Panc1 (cell line): ENCODE measurements at regions not wholly inside any gene's neighbourhood (a gene's known extent, or its start where the extent isn't known, plus 50 kb on each side); places are given as distances from the start of the nearest gene placed in this dataset.

Experiments used
- ATAC-seq: fragments of 200-7000 bp; cut with Tn5 transposase; 2 replicates; pipeline ENCODE4 v1.9.1; 2020; ENCODE audit warnings: mild to moderate bottlenecking, moderate library complexity
- BruUV-seq: library from RNA; stranded (reverse); fragments of 400-500 nt; replicated peaks from 2 replicates; lab custom pipeline; 2021; lab: Mats Ljungman, UMichigan
- CTCF ChIA-PET: fragments of 300-600 bp; sonication (Branson Sonifier 250); formaldehyde crosslinking; loops from one replicate; lab custom pipeline; 2022; ENCODE audit warnings: antibody characterized with exemption; lab: Charles Lee
- POLR2A ChIA-PET: fragments of 300-600 bp; sonication (Branson Sonifier 250); formaldehyde crosslinking; loops from one replicate; lab custom pipeline; 2022; ENCODE audit warnings: antibody characterized with exemption; lab: Charles Lee
- DNase-seq: peaks from one replicate; pipeline ENCODE4 v3.0.0-alpha.2; 2010; ENCODE audit warnings: low read depth, low spot score
- H3K27ac ChIP-seq: 2 replicates; pipeline ENCODE4 v1.5.1; 2011; ENCODE audit warnings: mild to moderate bottlenecking, low read length, inconsistent platforms
- H3K27me3 ChIP-seq: fragments of 200-500 bp; sonication (Bioruptor generic); 2 replicates; pipeline ENCODE4 v1.6.0; 2014; ENCODE audit warnings: low read length, inconsistent platforms; ENCODE audit not compliant: control insufficient read depth, insufficient read depth
- H3K36me3 ChIP-seq: fragments of 200-500 bp; sonication (Bioruptor generic); 2 replicates; pipeline ENCODE4 v1.5.1; 2014; ENCODE audit warnings: inconsistent platforms, mild to moderate bottlenecking, low read length, moderate library complexity; ENCODE audit not compliant: control insufficient read depth, insufficient read depth
- H3K4me1 ChIP-seq: 2 replicates; pipeline ENCODE4 v1.5.1; 2011; ENCODE audit warnings: inconsistent platforms, mild to moderate bottlenecking, low read length, moderate library complexity; ENCODE audit not compliant: control insufficient read depth, insufficient read depth
- H3K4me3 ChIP-seq, 2 experiments: 2 replicates each; pipeline ENCODE4 v1.5.1; 2011 to 2012; ENCODE audit warnings: low read depth in 2 of 2, low read length in 2 of 2, mild to moderate bottlenecking in 2 of 2, inconsistent platforms in 1 of 2, moderate library complexity in 1 of 2
- H3K9me3 ChIP-seq: fragments of 200-500 bp; sonication (Bioruptor generic); 2 replicates; pipeline ENCODE4 v1.5.1; 2014; ENCODE audit warnings: low read depth, mild to moderate bottlenecking, inconsistent platforms, low read length, moderate library complexity; ENCODE audit not compliant: control insufficient read depth, insufficient read depth
- CTCF ChIP-seq: fragments of 450-650 bp; IDR thresholded peaks from 2 replicates; pipeline ENCODE4 v1.5.1; 2017; ENCODE audit warnings: mild to moderate bottlenecking
- POLR2AphosphoS5 ChIP-seq: IDR thresholded peaks from 2 replicates; pipeline ENCODE4 v1.6.1; 2012; ENCODE audit warnings: mild to moderate bottlenecking, low read depth, low read length, moderate library complexity
- REST ChIP-seq, 2 experiments: IDR thresholded peaks; 2 replicates each; pipeline ENCODE4 v1.6.1; 2011 to 2012; ENCODE audit warnings: low read depth in 2 of 2, control low read depth in 1 of 2, low read length in 1 of 2, mild to moderate bottlenecking in 1 of 2, moderate library complexity in 1 of 2; ENCODE audit not compliant: insufficient read depth in 1 of 2
- SIN3A ChIP-seq: IDR thresholded peaks from 2 replicates; pipeline ENCODE4 v1.6.1; 2012; ENCODE audit warnings: low read depth, mild to moderate bottlenecking, low read length, moderate library complexity, borderline replicate concordance; ENCODE audit not compliant: insufficient read depth
- TCF7L2 ChIP-seq: IDR thresholded peaks from 2 replicates; pipeline ENCODE4 v1.6.1; 2011; ENCODE audit warnings: mild to moderate bottlenecking, low read depth, low read length, inconsistent platforms
- in situ Hi-C: cut with HindIII; loops from 2 replicates; pipeline ENCODE4 v1.10.0; 2016; ENCODE audit warnings: low sequenced_read_pairs, low pct_unique_long_range_greater_than_20kb
- intact Hi-C: fragments of 100-400 bp; cut with micrococcal nuclease; formaldehyde crosslinking; loops from one replicate; pipeline ENCODE4 v1.10.0; 2022; ENCODE audit not compliant: unreplicated experiment

DNA sequence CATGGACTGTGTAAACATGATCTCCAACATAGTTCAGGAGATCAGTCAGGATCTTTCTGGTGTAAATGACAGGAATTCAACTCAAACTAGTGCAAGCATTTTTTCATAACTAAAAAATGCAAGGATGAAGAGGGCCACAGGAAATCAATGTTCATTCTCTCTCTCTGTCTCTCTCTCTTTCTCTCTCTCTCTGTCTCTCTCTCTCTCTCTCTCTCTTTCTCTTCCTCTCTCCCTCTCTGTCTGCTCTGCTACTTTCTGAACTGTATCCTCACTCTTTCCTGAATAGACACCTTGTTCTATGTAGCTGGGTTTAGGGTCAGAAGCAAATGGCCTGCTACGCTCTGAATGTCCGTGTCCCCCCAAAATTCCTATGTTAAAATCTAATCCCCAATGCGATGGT, 240.9 kb upstream of the UBE2E2 start:
- CTCF ChIA-PET, result no interaction called here

DNA sequence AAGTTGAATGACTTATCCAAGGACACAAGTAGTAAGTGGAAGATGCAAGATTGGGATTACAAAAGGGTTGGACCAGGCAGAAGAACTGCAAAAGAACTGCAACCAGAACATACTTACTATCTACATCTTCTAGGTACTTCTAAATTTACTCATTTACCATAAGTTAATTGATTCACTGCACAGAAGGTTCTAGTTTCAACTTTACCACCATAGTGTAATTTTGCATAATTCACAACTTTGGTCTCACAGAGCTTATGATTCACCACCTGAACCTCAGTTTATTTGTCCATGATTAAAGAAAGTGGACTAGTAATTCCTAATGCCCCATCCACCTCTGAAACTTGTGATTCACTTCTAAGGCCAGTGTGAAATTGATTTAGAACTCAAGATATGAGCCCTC, 236.8 kb upstream of the UBE2E2 start:
- ChIA-PET POLR2A (no interaction called here), CTCF (no interaction called here)
- no peaks in the 10 kb centered on the region for H3K27me3 ChIP-seq
- H3K9me3 ChIP-seq, result no peaks in the 10 kb centered on the region
- ATAC-seq (no peak), DNase-seq (no peak)
- no peaks in the 10 kb centered on the region for H3K4me1 ChIP-seq
- no peaks in the 10 kb centered on the region for H3K36me3 ChIP-seq
- no peak for TF ChIP-seq REST (IDR thresholded peaks at IDR 0.05; ENCODE audit: insufficient read depth in 1 of 2, low read depth in 2 of 2, low read length in 1 of 2)
- no peak for TF ChIP-seq TCF7L2
- TF ChIP-seq CTCF, result no peak
- no peak for TF ChIP-seq POLR2AphosphoS5
- no peak for TF ChIP-seq SIN3A
- in situ Hi-C loops (no loop called here), intact Hi-C loops (loop anchor here (10.0 kb wide), 1 partner anchor 232 kb away; no protein-coding TSS in a partner anchor)
- no peak overlapping the region for H3K4me3 ChIP-seq
- no TSS peak for BruUV-seq
- H3K27ac ChIP-seq, result no peak overlapping the region

More for the DNA sequence above, 240.9 kb upstream of the UBE2E2 start:
- Histone ChIP-seq H3K27me3 (no peaks in the 10 kb centered on the region), H3K36me3 (no peaks in the 10 kb centered on the region), H3K4me3 (no peak overlapping the region), H3K4me1 (no peaks in the 10 kb centered on the region), H3K9me3 (no peaks in the 10 kb centered on the region), H3K27ac (no peak overlapping the region)
- no TSS peak for BruUV-seq
- ATAC-seq (no peak), DNase-seq (no peak)
- POLR2A ChIA-PET, result no interaction called here
- no peak for TF ChIP-seq POLR2AphosphoS5
- in situ Hi-C loops, result no loop called here
- intact Hi-C loops, result loop anchor here (10.0 kb wide), 1 partner anchor 227 kb away; no protein-coding TSS in a partner anchor

DNA sequence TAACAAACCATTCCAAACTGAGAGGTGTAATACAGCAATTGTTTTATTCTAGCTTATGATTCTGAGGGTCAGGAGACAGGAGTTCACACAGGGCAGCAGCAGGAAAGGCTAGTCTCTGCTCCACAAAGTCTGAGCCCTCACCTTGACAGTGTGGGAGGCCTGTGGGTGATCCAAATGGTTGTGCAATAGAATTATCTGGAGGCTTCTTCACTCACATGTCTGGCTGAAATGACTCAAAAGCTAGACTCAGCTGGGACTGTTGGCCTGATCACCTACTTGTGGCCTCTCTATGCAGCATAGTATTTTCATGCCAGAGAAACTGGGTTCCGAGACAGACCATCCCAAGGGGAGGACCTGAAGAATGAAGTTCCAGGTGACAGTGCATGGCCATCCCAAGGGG, 233.9 kb upstream of the UBE2E2 start:
- no TSS peak for BruUV-seq
- Histone ChIP-seq H3K9me3 (no peaks in the 10 kb centered on the region), H3K27me3 (no peaks in the 10 kb centered on the region), H3K4me1 (no peaks in the 10 kb centered on the region), H3K4me3 (no peak overlapping the region), H3K36me3 (no peaks in the 10 kb centered on the region), H3K27ac (no peak overlapping the region)
- TF ChIP-seq REST (IDR thresholded peaks at IDR 0.05; ENCODE audit: insufficient read depth in 1 of 2, low read depth in 2 of 2, low read length in 1 of 2) (no peak), POLR2AphosphoS5 (no peak), TCF7L2 (no peak), CTCF (no peak), SIN3A (no peak)
- CTCF ChIA-PET, result no interaction called here
- no peak for DNase-seq
- intact Hi-C loops, result loop anchor here (10.0 kb wide), 1 partner anchor 234 kb away; no protein-coding TSS in a partner anchor
- POLR2A ChIA-PET, result no interaction called here
- in situ Hi-C loops, result no loop called here
- no peak for ATAC-seq
